ENCODE measurements at regions not wholly inside any gene's neighbourhood (a gene's known extent, or its start where the extent isn't known, plus 50 kb on each side); places are given as distances from the start of the nearest gene placed in this dataset.
"Not testable (repeated sequence)": the region's sequence is repeated elsewhere in the genome, so short reads cannot be mapped to it uniquely, and the experiment has no call there.

DNA sequence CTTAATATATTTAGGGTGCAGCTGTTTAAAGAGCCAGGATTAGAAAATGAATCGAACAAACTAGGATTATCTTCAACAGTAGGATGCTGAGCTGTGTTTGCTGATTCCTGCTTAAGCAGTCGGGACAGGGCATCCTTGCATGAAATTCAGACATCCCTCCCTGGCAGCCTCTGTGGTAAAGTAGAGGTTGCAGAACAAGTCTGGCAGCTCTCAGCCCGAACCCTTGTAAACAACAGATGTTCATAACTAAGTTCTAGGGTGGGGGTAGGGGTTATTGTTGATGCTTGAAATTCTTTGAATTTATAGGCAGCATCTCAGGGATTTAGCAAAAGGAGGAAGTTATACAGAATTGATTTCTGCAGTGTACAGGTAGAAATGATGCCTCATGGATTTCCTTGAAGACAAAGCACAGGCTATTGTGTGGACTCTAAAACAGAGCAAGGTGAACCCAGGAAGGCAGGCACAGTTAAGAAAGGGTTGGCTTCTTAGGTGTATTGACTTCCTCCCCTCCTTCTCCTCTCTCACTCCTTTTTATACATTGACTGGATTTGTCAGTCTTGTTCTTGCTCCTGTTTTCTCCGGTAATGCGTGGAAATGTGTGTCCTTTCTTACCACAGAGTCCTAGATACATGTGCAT, 114.7 kb downstream of the SRGAP2 start:
- TF ChIP-seq CTCF (conservative IDR thresholded peaks at IDR 0.05; ENCODE audit: low read depth in 2 of 2); EZH2 (IDR thresholded peaks at IDR 0.05; ENCODE audit: low read depth, unreplicated experiment): not testable (repeated sequence)

Data from GM23338 (cell line).